ENCODE measurements at regions not wholly inside any gene's neighbourhood (a gene's known extent, or its start where the extent isn't known, plus 50 kb on each side); places are given as distances from the start of the nearest gene placed in this dataset.

GRCh38 chrX:115913575-115913974, 257.0 kb upstream of the AGTR2 start:
- TF ChIP-seq, protein P1, sequence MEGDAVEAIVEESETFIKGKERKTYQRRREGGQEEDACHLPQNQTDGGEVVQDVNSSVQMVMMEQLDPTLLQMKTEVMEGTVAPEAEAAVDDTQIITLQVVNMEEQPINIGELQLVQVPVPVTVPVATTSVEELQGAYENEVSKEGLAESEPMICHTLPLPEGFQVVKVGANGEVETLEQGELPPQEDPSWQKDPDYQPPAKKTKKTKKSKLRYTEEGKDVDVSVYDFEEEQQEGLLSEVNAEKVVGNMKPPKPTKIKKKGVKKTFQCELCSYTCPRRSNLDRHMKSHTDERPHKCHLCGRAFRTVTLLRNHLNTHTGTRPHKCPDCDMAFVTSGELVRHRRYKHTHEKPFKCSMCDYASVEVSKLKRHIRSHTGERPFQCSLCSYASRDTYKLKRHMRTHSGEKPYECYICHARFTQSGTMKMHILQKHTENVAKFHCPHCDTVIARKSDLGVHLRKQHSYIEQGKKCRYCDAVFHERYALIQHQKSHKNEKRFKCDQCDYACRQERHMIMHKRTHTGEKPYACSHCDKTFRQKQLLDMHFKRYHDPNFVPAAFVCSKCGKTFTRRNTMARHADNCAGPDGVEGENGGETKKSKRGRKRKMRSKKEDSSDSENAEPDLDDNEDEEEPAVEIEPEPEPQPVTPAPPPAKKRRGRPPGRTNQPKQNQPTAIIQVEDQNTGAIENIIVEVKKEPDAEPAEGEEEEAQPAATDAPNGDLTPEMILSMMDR (IDR thresholded peaks at IDR 0.05): no peak
- TF ChIP-seq POLR2AphosphoS5 (IDR thresholded peaks at IDR 0.05; ENCODE audit: insufficient read depth in 1 of 2, low read depth in 1 of 2): no peak
